ENCODE measurements at regions not wholly inside any gene's neighbourhood (a gene's known extent, or its start where the extent isn't known, plus 50 kb on each side); places are given as distances from the start of the nearest gene placed in this dataset.

DNA sequence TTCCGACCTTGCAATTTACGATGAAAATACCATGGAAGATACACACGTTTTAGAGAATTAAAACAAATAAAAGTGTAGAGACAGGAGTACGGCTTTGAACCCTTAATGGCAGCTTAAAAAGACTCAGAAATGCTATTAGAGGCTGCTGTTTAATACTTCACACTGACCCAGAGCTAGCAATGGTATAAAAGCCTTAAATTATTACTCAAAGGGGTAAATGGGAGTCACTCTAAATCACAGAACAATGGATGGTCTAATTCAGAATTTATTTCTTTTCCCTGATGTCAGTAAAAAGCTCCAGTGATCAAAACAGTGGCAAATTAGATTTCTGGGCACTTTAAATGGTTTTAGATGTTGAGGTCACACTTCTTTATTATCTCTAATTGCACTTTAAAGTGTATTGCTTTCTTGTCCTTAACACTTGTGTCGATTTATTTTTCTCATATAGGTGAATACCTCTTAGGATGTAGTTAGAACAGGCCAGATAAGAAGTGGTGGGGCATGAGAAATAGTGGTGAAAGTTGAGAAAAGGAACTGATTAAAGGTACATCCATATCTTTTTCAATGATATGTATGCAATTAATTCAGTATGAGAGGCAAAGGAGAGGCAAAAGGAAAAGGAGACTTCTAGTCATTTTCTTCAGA is 252.4 kb upstream of the ANKRD50 start:
- no peak for TF ChIP-seq POLR2A (IDR thresholded peaks at IDR 0.05; ENCODE audit: low read length)
- TF ChIP-seq GATA1 (IDR thresholded peaks at IDR 0.05; ENCODE audit: low read depth, low read length) = no peak

Data from erythroblast (primary cell).